MM.1S (cell line): ENCODE measurements at regions not wholly inside any gene's neighbourhood (a gene's known extent, or its start where the extent isn't known, plus 50 kb on each side); places are given as distances from the start of the nearest gene placed in this dataset.

Experiments used
- CTCF ChIP-seq: fragments of 300-600 bp; sonication (generic); IDR thresholded peaks from 2 replicates; pipeline ENCODE4 v1.5.1; 2016; ENCODE audit warnings: antibody characterized with exemption, low read length, mixed read lengths
- EZH2 ChIP-seq: fragments of 300-600 bp; sonication (generic); optimal IDR thresholded peaks from 2 replicates; pipeline ENCODE3; 2017; ENCODE audit warnings: low read depth, mild to moderate bottlenecking, antibody characterized with exemption, low read length, mixed read lengths

- TF ChIP-seq CTCF (no peak), EZH2 (no peak)
Measured at GRCh38 chr18:39770399-39770798, 2184.6 kb upstream of the PIK3C3 start.
